GM23338 (cell line): ENCODE measurements at regions not wholly inside any gene's neighbourhood (a gene's known extent, or its start where the extent isn't known, plus 50 kb on each side); places are given as distances from the start of the nearest gene placed in this dataset.

Experiments used
- ATAC-seq: fragments of 200-7000 bp; cut with Tn5 transposase; 3 replicates; pipeline ENCODE4 v1.9.1; 2020
- DNase-seq: peaks from one replicate; pipeline ENCODE4 v3.0.0-alpha.2; 2015; ENCODE audit warnings: low spot score
- H2AFZ ChIP-seq: fragments of 200-600 bp; sonication (generic); 2 replicates; pipeline ENCODE4 v1.8.0; 2016; ENCODE audit warnings: antibody characterized with exemption, mild to moderate bottlenecking, moderate library complexity
- H3F3A ChIP-seq: fragments of 200-600 bp; sonication (generic); replicated peaks from 2 replicates; pipeline ENCODE4 v1.8.0; 2017; ENCODE audit warnings: antibody characterized with exemption, mixed run types, low read depth
- H3K27ac ChIP-seq: fragments of 200-600 bp; sonication (generic); 2 replicates; pipeline ENCODE4 v1.6.1; 2016; ENCODE audit warnings: low read depth
- H3K27me3 ChIP-seq: fragments of 200-600 bp; sonication (generic); 2 replicates; pipeline ENCODE4 v1.8.0; 2016; ENCODE audit warnings: mild to moderate bottlenecking, mixed run types, moderate library complexity; ENCODE audit not compliant: insufficient read depth
- H3K36me3 ChIP-seq: fragments of 200-600 bp; sonication (generic); 2 replicates; pipeline ENCODE4 v1.8.0; 2016; ENCODE audit warnings: mild to moderate bottlenecking; ENCODE audit not compliant: insufficient read depth
- H3K4me1 ChIP-seq: fragments of 200-600 bp; sonication (generic); 2 replicates; pipeline ENCODE4 v1.8.0; 2016; ENCODE audit warnings: mild to moderate bottlenecking, moderate library complexity; ENCODE audit not compliant: insufficient read depth
- H3K4me2 ChIP-seq: fragments of 200-600 bp; sonication (generic); 2 replicates; pipeline ENCODE4 v1.7.1; 2017; ENCODE audit warnings: mixed run types
- H3K4me3 ChIP-seq: fragments of 200-600 bp; sonication (generic); 2 replicates; pipeline ENCODE4 v1.6.1; 2016; ENCODE audit warnings: mixed run types
- H3K79me2 ChIP-seq: fragments of 200-600 bp; sonication (generic); replicated peaks from 2 replicates; pipeline ENCODE4 v1.8.0; 2017; ENCODE audit warnings: mild to moderate bottlenecking; ENCODE audit not compliant: insufficient read depth
- H3K9me2 ChIP-seq: fragments of 200-600 bp; sonication (generic); 2 replicates; pipeline ENCODE4 v1.8.0; 2017; ENCODE audit not compliant: insufficient read depth
- H4K20me1 ChIP-seq: fragments of 200-600 bp; sonication (generic); replicated peaks from 2 replicates; pipeline ENCODE4 v1.8.0; 2017; ENCODE audit warnings: mild to moderate bottlenecking; ENCODE audit not compliant: insufficient read depth
- H3K27ac Mint-ChIP-seq: 2 replicates; pipeline ENCODE4 v1.8.0; 2020; ENCODE audit warnings: inconsistent platforms, mild to moderate bottlenecking, moderate library complexity, mixed read lengths
- H3K27me3 Mint-ChIP-seq: 3 replicates; pipeline ENCODE4 v1.8.0; 2022; ENCODE audit warnings: low read depth, mild to moderate bottlenecking, moderate library complexity, mixed read lengths, inconsistent platforms; ENCODE audit not compliant: insufficient read depth, poor library complexity
- H3K36me3 Mint-ChIP-seq: 3 replicates; pipeline ENCODE4 v1.8.0; 2021; ENCODE audit warnings: low read depth, mild to moderate bottlenecking, inconsistent platforms, moderate library complexity, mixed read lengths
- H3K4me1 Mint-ChIP-seq: 3 replicates; pipeline ENCODE4 v1.8.0; 2020; ENCODE audit warnings: mild to moderate bottlenecking, inconsistent platforms, mixed read lengths
- H3K4me3 Mint-ChIP-seq: 3 replicates; pipeline ENCODE4 v1.8.0; 2021; ENCODE audit warnings: moderate library complexity, mild to moderate bottlenecking, inconsistent platforms, mixed read lengths
- H3K9me3 Mint-ChIP-seq: 3 replicates; pipeline ENCODE4 v1.8.0; 2020; ENCODE audit warnings: moderate library complexity, mild to moderate bottlenecking, inconsistent platforms, mixed read lengths
- CREB1 ChIP-seq: fragments of 250-450 bp; sonication (Bioruptor Pico); IDR thresholded peaks from 2 replicates; pipeline ENCODE4 v1.5.0; 2020; ENCODE audit warnings: low read depth, mild to moderate bottlenecking, moderate library complexity
- EZH2 ChIP-seq: fragments of 200-600 bp; sonication (generic); IDR thresholded peaks from one replicate; pipeline ENCODE4 v1.8.0; 2017; ENCODE audit warnings: antibody characterized with exemption, mild to moderate bottlenecking, low read depth; ENCODE audit not compliant: unreplicated experiment
- EZH2phosphoT487 ChIP-seq: fragments of 200-600 bp; sonication (generic); IDR thresholded peaks from one replicate; pipeline ENCODE4 v1.8.1; 2018; ENCODE audit warnings: antibody characterized with exemption; ENCODE audit not compliant: unreplicated experiment
- NANOG ChIP-seq: IDR thresholded peaks from 2 replicates; pipeline ENCODE4 v1.6.1; 2016; ENCODE audit warnings: antibody characterized with exemption, borderline replicate concordance
- STAT1 ChIP-seq: IDR thresholded peaks from one replicate; pipeline ENCODE4 v1.6.1; 2016; ENCODE audit warnings: antibody characterized with exemption; ENCODE audit not compliant: unreplicated experiment
- ZNF331 ChIP-seq: fragments of 250-450 bp; sonication (Bioruptor Pico); IDR thresholded peaks from 2 replicates; pipeline ENCODE4 v1.5.0; 2020; ENCODE audit warnings: low read depth, mild to moderate bottlenecking, moderate library complexity
- TF ChIP-seq, protein P1 (sequence below): IDR thresholded peaks from one replicate; pipeline ENCODE4 v1.6.1; 2018; ENCODE audit warnings: antibody characterized with exemption; ENCODE audit not compliant: unreplicated experiment
- TF ChIP-seq, protein P2 (sequence below), 2 experiments: fragments of 200-600 bp in 1 of 2; sonication (generic) in 1 of 2; conservative IDR thresholded peaks; 2 replicates each; pipeline versions ENCODE4 v1.5.1 to v1.6.1; 2016 to 2017; ENCODE audit warnings: antibody characterized with exemption in 2 of 2, low read depth in 2 of 2, mild to moderate bottlenecking in 2 of 2, moderate library complexity in 1 of 2

GRCh38 chr6:68031054-68031453 lies 604.0 kb upstream of the ADGRB3 start:
- Histone ChIP-seq H3K4me3 (no peak overlapping the region), H3K79me2 (no peaks in the 10 kb centered on the region), H2AFZ (peak overlapping the region; percentile 64; the same call in 1 of the 2 replicates), H4K20me1 (no peaks in the 10 kb centered on the region), H3K27me3 (no peaks in the 10 kb centered on the region), H3K4me1 (peaks cover 4% of the 10 kb centered on the region; the same call in 1 of the 2 replicates), H3K36me3 (no peaks in the 10 kb centered on the region), H3K27ac (no peak overlapping the region), H3K4me2 (no peak overlapping the region), H3K9me2 (no peaks in the 10 kb centered on the region), H3F3A (no peaks in the 10 kb centered on the region)
- DNase-seq (no peak), ATAC-seq (no peak)
- TF ChIP-seq CREB1 (CRISPR knock-in tag): no peak
- TF ChIP-seq, protein P1, sequence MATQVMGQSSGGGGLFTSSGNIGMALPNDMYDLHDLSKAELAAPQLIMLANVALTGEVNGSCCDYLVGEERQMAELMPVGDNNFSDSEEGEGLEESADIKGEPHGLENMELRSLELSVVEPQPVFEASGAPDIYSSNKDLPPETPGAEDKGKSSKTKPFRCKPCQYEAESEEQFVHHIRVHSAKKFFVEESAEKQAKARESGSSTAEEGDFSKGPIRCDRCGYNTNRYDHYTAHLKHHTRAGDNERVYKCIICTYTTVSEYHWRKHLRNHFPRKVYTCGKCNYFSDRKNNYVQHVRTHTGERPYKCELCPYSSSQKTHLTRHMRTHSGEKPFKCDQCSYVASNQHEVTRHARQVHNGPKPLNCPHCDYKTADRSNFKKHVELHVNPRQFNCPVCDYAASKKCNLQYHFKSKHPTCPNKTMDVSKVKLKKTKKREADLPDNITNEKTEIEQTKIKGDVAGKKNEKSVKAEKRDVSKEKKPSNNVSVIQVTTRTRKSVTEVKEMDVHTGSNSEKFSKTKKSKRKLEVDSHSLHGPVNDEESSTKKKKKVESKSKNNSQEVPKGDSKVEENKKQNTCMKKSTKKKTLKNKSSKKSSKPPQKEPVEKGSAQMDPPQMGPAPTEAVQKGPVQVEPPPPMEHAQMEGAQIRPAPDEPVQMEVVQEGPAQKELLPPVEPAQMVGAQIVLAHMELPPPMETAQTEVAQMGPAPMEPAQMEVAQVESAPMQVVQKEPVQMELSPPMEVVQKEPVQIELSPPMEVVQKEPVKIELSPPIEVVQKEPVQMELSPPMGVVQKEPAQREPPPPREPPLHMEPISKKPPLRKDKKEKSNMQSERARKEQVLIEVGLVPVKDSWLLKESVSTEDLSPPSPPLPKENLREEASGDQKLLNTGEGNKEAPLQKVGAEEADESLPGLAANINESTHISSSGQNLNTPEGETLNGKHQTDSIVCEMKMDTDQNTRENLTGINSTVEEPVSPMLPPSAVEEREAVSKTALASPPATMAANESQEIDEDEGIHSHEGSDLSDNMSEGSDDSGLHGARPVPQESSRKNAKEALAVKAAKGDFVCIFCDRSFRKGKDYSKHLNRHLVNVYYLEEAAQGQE: no peak
- TF ChIP-seq NANOG: no peak
- TF ChIP-seq STAT1: no peak
- no peak for TF ChIP-seq EZH2phosphoT487
- no peak for TF ChIP-seq ZNF331 (CRISPR knock-in tag)
- Mint-ChIP-seq H3K27me3 (peaks cover 1% of the 10 kb centered on the region), H3K36me3 (peaks cover 22% of the 10 kb centered on the region), H3K4me3 (no peak overlapping the region), H3K4me1 (peaks cover 4% of the 10 kb centered on the region; the same call in 1 of the 3 replicates), H3K27ac (0 out of 2 replicates have a peak overlapping the region, but pooled peaks have one; percentile 16), H3K9me3 (peaks cover 19% of the 10 kb centered on the region; the same call in 2 of the 3 replicates)

GRCh38 chr6:68026483-68026882 lies 608.6 kb upstream of the ADGRB3 start:
- ATAC-seq: no peak
- peaks cover 4% of the 10 kb centered on the region for H3K27me3 Mint-ChIP-seq
- H3F3A ChIP-seq: no peaks in the 10 kb centered on the region

DNA sequence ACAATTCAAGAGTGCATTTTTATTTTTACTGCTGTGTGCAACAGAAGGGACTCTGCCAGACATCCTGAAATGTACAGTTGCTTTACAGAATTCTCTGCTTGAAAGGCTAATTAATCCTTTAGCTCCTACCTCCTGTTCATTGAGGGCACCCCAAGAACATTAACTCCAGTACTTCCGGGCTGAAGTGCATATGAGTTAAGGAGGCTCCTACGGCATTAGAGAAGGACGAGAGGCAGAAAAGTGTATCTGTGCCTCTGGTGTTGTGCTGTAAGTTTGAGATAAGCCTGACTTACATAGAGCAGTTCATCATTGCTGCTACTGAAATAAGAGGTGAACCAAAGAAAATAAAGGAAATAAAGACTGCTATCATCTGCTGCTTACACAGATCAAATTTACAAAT lies 609.3 kb upstream of the ADGRB3 start:
- no peaks in the 10 kb centered on the region for H4K20me1 ChIP-seq
- H2AFZ ChIP-seq: no peak overlapping the region
- H3K4me1 ChIP-seq: peaks cover 4% of the 10 kb centered on the region; the same call in 1 of the 2 replicates
- no peak overlapping the region for H3K4me3 ChIP-seq
- peaks cover 16% of the 10 kb centered on the region for H3K36me3 Mint-ChIP-seq
- peaks cover 18% of the 10 kb centered on the region for H3K9me3 Mint-ChIP-seq
- no peak overlapping the region for H3K4me2 ChIP-seq
- no peaks in the 10 kb centered on the region for H3K9me2 ChIP-seq
- peaks cover 3% of the 10 kb centered on the region for H3K27me3 Mint-ChIP-seq
- TF ChIP-seq EZH2 (no peak), EZH2phosphoT487 (no peak), STAT1 (no peak), ZNF331 (CRISPR knock-in tag) (no peak), CREB1 (CRISPR knock-in tag) (no peak)
- TF ChIP-seq, protein P1: no peak
- TF ChIP-seq, protein P2, sequence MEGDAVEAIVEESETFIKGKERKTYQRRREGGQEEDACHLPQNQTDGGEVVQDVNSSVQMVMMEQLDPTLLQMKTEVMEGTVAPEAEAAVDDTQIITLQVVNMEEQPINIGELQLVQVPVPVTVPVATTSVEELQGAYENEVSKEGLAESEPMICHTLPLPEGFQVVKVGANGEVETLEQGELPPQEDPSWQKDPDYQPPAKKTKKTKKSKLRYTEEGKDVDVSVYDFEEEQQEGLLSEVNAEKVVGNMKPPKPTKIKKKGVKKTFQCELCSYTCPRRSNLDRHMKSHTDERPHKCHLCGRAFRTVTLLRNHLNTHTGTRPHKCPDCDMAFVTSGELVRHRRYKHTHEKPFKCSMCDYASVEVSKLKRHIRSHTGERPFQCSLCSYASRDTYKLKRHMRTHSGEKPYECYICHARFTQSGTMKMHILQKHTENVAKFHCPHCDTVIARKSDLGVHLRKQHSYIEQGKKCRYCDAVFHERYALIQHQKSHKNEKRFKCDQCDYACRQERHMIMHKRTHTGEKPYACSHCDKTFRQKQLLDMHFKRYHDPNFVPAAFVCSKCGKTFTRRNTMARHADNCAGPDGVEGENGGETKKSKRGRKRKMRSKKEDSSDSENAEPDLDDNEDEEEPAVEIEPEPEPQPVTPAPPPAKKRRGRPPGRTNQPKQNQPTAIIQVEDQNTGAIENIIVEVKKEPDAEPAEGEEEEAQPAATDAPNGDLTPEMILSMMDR (conservative IDR thresholded peaks at IDR 0.05; ENCODE audit: low read depth in 2 of 2): no peak
- peaks cover 4% of the 10 kb centered on the region; the same call in 1 of the 3 replicates for H3K4me1 Mint-ChIP-seq
- H3K27me3 ChIP-seq: no peaks in the 10 kb centered on the region
- DNase-seq: no peak
- no peak overlapping the region for H3K27ac Mint-ChIP-seq
- H3K79me2 ChIP-seq: no peaks in the 10 kb centered on the region
- no peaks in the 10 kb centered on the region for H3F3A ChIP-seq
- H3K27ac ChIP-seq: no peak overlapping the region
- ATAC-seq: no peak
- no peak overlapping the region for H3K4me3 Mint-ChIP-seq
- no peaks in the 10 kb centered on the region for H3K36me3 ChIP-seq

More at GRCh38 chr6:68026483-68026882, 608.6 kb upstream of the ADGRB3 start:
- H3K27me3 ChIP-seq: no peaks in the 10 kb centered on the region
- H3K4me1 ChIP-seq: peaks cover 4% of the 10 kb centered on the region; the same call in 1 of the 2 replicates
- Mint-ChIP-seq H3K4me3 (no peak overlapping the region), H3K36me3 (peaks cover 16% of the 10 kb centered on the region), H3K4me1 (peaks cover 4% of the 10 kb centered on the region; the same call in 1 of the 3 replicates), H3K9me3 (peaks cover 18% of the 10 kb centered on the region), H3K27ac (no peak overlapping the region)
- TF ChIP-seq STAT1: no peak
- no peaks in the 10 kb centered on the region for H3K79me2 ChIP-seq
- H3K4me2 ChIP-seq: no peak overlapping the region
- no peak overlapping the region for H3K4me3 ChIP-seq
- H3K36me3 ChIP-seq: no peaks in the 10 kb centered on the region
- no peak overlapping the region for H2AFZ ChIP-seq
- H3K9me2 ChIP-seq: no peaks in the 10 kb centered on the region
- no peak for DNase-seq
- H3K27ac ChIP-seq: no peak overlapping the region
- H4K20me1 ChIP-seq: no peaks in the 10 kb centered on the region
